Neural progenitor cell (in vitro differentiated cells): ENCODE measurements at regions not wholly inside any gene's neighbourhood (a gene's known extent, or its start where the extent isn't known, plus 50 kb on each side); places are given as distances from the start of the nearest gene placed in this dataset.

Experiments used
- EZH2phosphoT487 ChIP-seq: fragments of 200-600 bp; sonication (generic); IDR thresholded peaks from 2 replicates; pipeline ENCODE4 v1.6.1; 2017; ENCODE audit warnings: antibody characterized with exemption
- TF ChIP-seq, protein P1 (sequence below): fragments of 200-600 bp; sonication (generic); IDR thresholded peaks from 2 replicates; pipeline ENCODE4 v1.5.1; 2017; ENCODE audit warnings: antibody characterized with exemption, mild to moderate bottlenecking

GRCh38 chr13:44271473-44271872 is 102.2 kb upstream of the SERP2 start:
- TF ChIP-seq, protein P1, sequence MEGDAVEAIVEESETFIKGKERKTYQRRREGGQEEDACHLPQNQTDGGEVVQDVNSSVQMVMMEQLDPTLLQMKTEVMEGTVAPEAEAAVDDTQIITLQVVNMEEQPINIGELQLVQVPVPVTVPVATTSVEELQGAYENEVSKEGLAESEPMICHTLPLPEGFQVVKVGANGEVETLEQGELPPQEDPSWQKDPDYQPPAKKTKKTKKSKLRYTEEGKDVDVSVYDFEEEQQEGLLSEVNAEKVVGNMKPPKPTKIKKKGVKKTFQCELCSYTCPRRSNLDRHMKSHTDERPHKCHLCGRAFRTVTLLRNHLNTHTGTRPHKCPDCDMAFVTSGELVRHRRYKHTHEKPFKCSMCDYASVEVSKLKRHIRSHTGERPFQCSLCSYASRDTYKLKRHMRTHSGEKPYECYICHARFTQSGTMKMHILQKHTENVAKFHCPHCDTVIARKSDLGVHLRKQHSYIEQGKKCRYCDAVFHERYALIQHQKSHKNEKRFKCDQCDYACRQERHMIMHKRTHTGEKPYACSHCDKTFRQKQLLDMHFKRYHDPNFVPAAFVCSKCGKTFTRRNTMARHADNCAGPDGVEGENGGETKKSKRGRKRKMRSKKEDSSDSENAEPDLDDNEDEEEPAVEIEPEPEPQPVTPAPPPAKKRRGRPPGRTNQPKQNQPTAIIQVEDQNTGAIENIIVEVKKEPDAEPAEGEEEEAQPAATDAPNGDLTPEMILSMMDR: no peak
- TF ChIP-seq EZH2phosphoT487: no peak
